Astrocyte (in vitro differentiated cells and primary cell): ENCODE measurements at regions not wholly inside any gene's neighbourhood (a gene's known extent, or its start where the extent isn't known, plus 50 kb on each side); places are given as distances from the start of the nearest gene placed in this dataset.
"Not testable (repeated sequence)": the region's sequence is repeated elsewhere in the genome, so short reads cannot be mapped to it uniquely, and the experiment has no call there.

Source experiments
- CTCF ChIP-seq: IDR thresholded peaks from 2 replicates; pipeline ENCODE4 v1.5.1; 2011; ENCODE audit warnings: low read depth, mild to moderate bottlenecking, inconsistent platforms, low read length, moderate library complexity; ENCODE audit not compliant: insufficient read depth
- EZH2 ChIP-seq: IDR thresholded peaks from 2 replicates; pipeline ENCODE4 v1.6.1; 2012; ENCODE audit warnings: mild to moderate bottlenecking, low read length, inconsistent platforms; ENCODE audit not compliant: insufficient read depth

- not testable (repeated sequence) for TF ChIP-seq CTCF, EZH2
Measured at GRCh38 chr21:5243715-5244375, 5277.5 kb upstream of the TPTE start.
